SK-N-SH treated with all-trans-retinoic acid at 6 μM for 48 hours (cell line): ENCODE measurements at regions not wholly inside any gene's neighbourhood (a gene's known extent, or its start where the extent isn't known, plus 50 kb on each side); places are given as distances from the start of the nearest gene placed in this dataset.
"Not testable (repeated sequence)": the region's sequence is repeated elsewhere in the genome, so short reads cannot be mapped to it uniquely, and the experiment has no call there.

Experiments
- ATAC-seq: fragments of 200-7000 bp; cut with Tn5 transposase; 3 replicates; pipeline ENCODE4 v1.9.1; 2020; ENCODE audit warnings: mild to moderate bottlenecking, moderate library complexity
- ARNTL ChIP-seq: fragments of 450-650 bp; formaldehyde crosslinking; IDR thresholded peaks from 2 replicates; pipeline ENCODE4 v1.5.0; 2020; ENCODE audit warnings: low read depth, mild to moderate bottlenecking, moderate library complexity, borderline replicate concordance
- BACH2 ChIP-seq: fragments of 250-450 bp; sonication (Bioruptor Pico); IDR thresholded peaks from 2 replicates; pipeline ENCODE4 v1.9.0; 2021; ENCODE audit warnings: mild to moderate bottlenecking, borderline replicate concordance
- CREB5 ChIP-seq: fragments of 250-450 bp; sonication (Bioruptor Pico); IDR thresholded peaks from 2 replicates; pipeline ENCODE4 v1.5.1; 2020; ENCODE audit warnings: low read depth, mild to moderate bottlenecking, moderate library complexity
- ESRRG ChIP-seq: fragments of 250-450 bp; sonication (Bioruptor Pico); IDR thresholded peaks from 2 replicates; pipeline ENCODE4 v1.6.1; 2021; ENCODE audit warnings: mild to moderate bottlenecking
- GLIS3 ChIP-seq: fragments of 250-450 bp; sonication (Bioruptor Pico); IDR thresholded peaks from 2 replicates; pipeline ENCODE4 v1.5.0; 2020; ENCODE audit warnings: mild to moderate bottlenecking, moderate library complexity
- OSR1 ChIP-seq: fragments of 250-450 bp; sonication (Bioruptor Pico); IDR thresholded peaks from 2 replicates; pipeline ENCODE4 v1.8.0; 2022; ENCODE audit warnings: moderate library complexity, mild to moderate bottlenecking, inconsistent platforms
- PATZ1 ChIP-seq: fragments of 250-450 bp; sonication (Bioruptor Pico); IDR thresholded peaks from 2 replicates; pipeline ENCODE4 v1.8.0; 2020; ENCODE audit warnings: mild to moderate bottlenecking, moderate library complexity, borderline replicate concordance
- PPARA ChIP-seq: fragments of 250-450 bp; sonication (Bioruptor Pico); IDR thresholded peaks from 2 replicates; pipeline ENCODE4 v1.5.0; 2020; ENCODE audit warnings: mild to moderate bottlenecking, borderline replicate concordance
- RARB ChIP-seq: fragments of 250-450 bp; sonication (Bioruptor Pico); IDR thresholded peaks from 2 replicates; pipeline ENCODE4 v1.8.0; 2021; ENCODE audit warnings: mild to moderate bottlenecking, moderate library complexity
- SNAI2 ChIP-seq: fragments of 250-450 bp; sonication (Bioruptor Pico); IDR thresholded peaks from 2 replicates; pipeline ENCODE4 v1.5.0; 2020; ENCODE audit warnings: mild to moderate bottlenecking, moderate library complexity
- TCF4 ChIP-seq: fragments of 250-450 bp; sonication (Bioruptor Pico); IDR thresholded peaks from 2 replicates; pipeline ENCODE4 v1.8.0; 2021; ENCODE audit warnings: mild to moderate bottlenecking, moderate library complexity, borderline replicate concordance
- TOX ChIP-seq: fragments of 250-450 bp; sonication (Bioruptor Pico); IDR thresholded peaks from 2 replicates; pipeline ENCODE4 v1.8.0; 2021; ENCODE audit warnings: mild to moderate bottlenecking, moderate library complexity, borderline replicate concordance
- ZC3H10 ChIP-seq: fragments of 250-450 bp; sonication (Bioruptor Pico); IDR thresholded peaks from 2 replicates; pipeline ENCODE4 v1.5.1; 2021; ENCODE audit warnings: mild to moderate bottlenecking, moderate library complexity
- ZFP3 ChIP-seq: fragments of 250-450 bp; sonication (Bioruptor Pico); IDR thresholded peaks from 2 replicates; pipeline ENCODE4 v1.5.0; 2020; ENCODE audit warnings: mild to moderate bottlenecking, moderate library complexity
- ZFP30 ChIP-seq: fragments of 450-650 bp; formaldehyde crosslinking; IDR thresholded peaks from 2 replicates; pipeline ENCODE4 v1.5.0; 2022; ENCODE audit warnings: mild to moderate bottlenecking, moderate library complexity
- ZNF565 ChIP-seq: fragments of 450-650 bp; formaldehyde crosslinking; conservative IDR thresholded peaks from 2 replicates; pipeline ENCODE4 v1.5.0; 2020; ENCODE audit warnings: low read depth, mild to moderate bottlenecking, moderate library complexity
- ZNF70 ChIP-seq: fragments of 450-650 bp; formaldehyde crosslinking; IDR thresholded peaks from 2 replicates; pipeline ENCODE4 v1.5.0; 2020; ENCODE audit warnings: mild to moderate bottlenecking, moderate library complexity
- ZNF8 ChIP-seq: fragments of 450-650 bp; formaldehyde crosslinking; IDR thresholded peaks from 2 replicates; pipeline ENCODE4 v1.5.0; 2020; ENCODE audit warnings: mild to moderate bottlenecking, moderate library complexity
- TF ChIP-seq, protein P1 (sequence below): fragments of 250-450 bp; sonication (Bioruptor Pico); IDR thresholded peaks from 2 replicates; pipeline ENCODE4 v1.5.0; 2020; ENCODE audit warnings: mild to moderate bottlenecking, moderate library complexity
- TF ChIP-seq, protein P2 (sequence below): fragments of 250-450 bp; sonication (Bioruptor Pico); IDR thresholded peaks from 2 replicates; pipeline ENCODE4 v1.5.1; 2021; ENCODE audit warnings: mild to moderate bottlenecking, moderate library complexity
- TF ChIP-seq, protein P3 (sequence below): fragments of 250-450 bp; sonication (Bioruptor Pico); IDR thresholded peaks from 2 replicates; pipeline ENCODE4 v1.8.0; 2021; ENCODE audit warnings: low read depth, mild to moderate bottlenecking, moderate library complexity, borderline replicate concordance

- peak; percentile 72 for ATAC-seq
- no peak for TF ChIP-seq ZNF565 (CRISPR knock-in tag)
- TF ChIP-seq, protein P1, sequence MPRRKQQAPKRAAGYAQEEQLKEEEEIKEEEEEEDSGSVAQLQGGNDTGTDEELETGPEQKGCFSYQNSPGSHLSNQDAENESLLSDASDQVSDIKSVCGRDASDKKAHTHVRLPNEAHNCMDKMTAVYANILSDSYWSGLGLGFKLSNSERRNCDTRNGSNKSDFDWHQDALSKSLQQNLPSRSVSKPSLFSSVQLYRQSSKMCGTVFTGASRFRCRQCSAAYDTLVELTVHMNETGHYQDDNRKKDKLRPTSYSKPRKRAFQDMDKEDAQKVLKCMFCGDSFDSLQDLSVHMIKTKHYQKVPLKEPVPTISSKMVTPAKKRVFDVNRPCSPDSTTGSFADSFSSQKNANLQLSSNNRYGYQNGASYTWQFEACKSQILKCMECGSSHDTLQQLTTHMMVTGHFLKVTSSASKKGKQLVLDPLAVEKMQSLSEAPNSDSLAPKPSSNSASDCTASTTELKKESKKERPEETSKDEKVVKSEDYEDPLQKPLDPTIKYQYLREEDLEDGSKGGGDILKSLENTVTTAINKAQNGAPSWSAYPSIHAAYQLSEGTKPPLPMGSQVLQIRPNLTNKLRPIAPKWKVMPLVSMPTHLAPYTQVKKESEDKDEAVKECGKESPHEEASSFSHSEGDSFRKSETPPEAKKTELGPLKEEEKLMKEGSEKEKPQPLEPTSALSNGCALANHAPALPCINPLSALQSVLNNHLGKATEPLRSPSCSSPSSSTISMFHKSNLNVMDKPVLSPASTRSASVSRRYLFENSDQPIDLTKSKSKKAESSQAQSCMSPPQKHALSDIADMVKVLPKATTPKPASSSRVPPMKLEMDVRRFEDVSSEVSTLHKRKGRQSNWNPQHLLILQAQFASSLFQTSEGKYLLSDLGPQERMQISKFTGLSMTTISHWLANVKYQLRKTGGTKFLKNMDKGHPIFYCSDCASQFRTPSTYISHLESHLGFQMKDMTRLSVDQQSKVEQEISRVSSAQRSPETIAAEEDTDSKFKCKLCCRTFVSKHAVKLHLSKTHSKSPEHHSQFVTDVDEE (CRISPR knock-in tag), result peak; percentile 66
- TF ChIP-seq, all 23 proteins: peak for 1
Measured at GRCh38 chr5:92308679-92309078, 925.6 kb upstream of the ARRDC3 start.

- not testable (repeated sequence) for ATAC-seq
Measured at GRCh38 chr5:92302356-92302755, 919.2 kb upstream of the ARRDC3 start.

DNA sequence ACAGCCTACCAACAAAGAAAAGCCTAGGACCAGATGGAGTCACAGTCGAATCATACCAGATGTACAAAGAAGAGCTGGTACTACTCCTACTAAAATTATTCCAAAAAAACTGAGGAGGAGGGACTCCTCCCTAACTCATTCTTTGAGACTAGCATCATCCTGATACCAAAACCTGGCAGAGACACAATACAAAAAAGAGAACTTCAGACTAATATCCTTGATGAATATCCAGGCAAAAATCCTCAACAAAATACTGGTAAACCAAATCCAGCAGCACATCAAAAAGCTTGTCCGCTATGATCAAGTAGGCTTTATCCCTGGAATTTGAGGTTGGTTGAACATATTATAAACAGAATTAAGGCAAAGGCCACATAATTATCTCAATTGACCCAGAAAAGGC is 900.4 kb upstream of the ARRDC3 start:
- ATAC-seq, result no peak
- TF ChIP-seq ESRRG (CRISPR knock-in tag), result no peak
- TF ChIP-seq ZC3H10, result no peak
- TF ChIP-seq, protein P1 (CRISPR knock-in tag), result no peak
- no peak for TF ChIP-seq ZFP30 (CRISPR knock-in tag)
- TF ChIP-seq RARB (CRISPR knock-in tag), result no peak
- TF ChIP-seq TCF4 (CRISPR knock-in tag), result no peak
- no peak for TF ChIP-seq ZFP3 (CRISPR knock-in tag)
- TF ChIP-seq TOX (CRISPR knock-in tag), result no peak
- no peak for TF ChIP-seq BACH2 (CRISPR knock-in tag)

DNA sequence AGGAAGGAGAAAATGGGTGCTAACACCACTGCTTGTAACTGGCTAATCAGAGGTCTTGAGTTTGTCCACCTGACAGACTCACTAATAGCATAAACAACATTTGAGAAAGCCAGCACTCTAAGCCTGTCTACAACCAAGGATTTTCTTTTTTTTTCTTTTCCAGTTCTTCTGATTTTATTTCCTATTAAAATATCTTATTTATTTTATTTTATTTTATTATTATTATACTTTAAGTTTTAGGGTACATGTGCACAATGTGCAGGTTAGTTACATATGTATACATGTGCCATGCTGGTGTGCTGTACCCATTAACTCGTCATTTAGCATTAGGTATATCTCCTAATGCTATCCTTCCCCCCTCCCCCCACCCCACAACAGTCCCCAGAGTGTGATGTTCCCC is 888.6 kb upstream of the ARRDC3 start:
- not testable (repeated sequence) for ATAC-seq

DNA sequence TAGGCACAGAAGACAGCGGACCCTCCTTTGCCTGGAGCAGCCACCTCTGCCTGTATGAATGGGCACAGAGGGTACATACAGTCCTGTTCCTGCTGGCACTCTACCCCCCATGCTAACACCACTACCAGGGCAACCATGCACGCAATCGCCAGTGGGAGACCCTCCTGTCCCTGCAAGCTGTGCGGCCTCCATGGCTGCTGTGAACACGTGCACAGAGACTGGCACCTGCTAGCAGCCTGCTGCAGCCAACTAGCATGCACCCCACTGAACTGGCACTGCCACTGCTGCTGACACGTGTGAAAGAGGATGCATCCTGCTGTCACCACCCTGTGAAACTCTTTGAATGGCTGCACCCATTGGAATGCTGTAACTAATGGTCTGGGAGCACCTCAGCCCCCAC is 885.2 kb upstream of the ARRDC3 start:
- no peak for ATAC-seq
- TF ChIP-seq ZC3H10 (no peak), BACH2 (CRISPR knock-in tag) (no peak), ZFP3 (CRISPR knock-in tag) (no peak), CREB5 (no peak), ZNF8 (no peak), ZFP30 (CRISPR knock-in tag) (no peak), ARNTL (CRISPR knock-in tag) (no peak), PATZ1 (CRISPR knock-in tag) (no peak), PPARA (CRISPR knock-in tag) (no peak)

DNA sequence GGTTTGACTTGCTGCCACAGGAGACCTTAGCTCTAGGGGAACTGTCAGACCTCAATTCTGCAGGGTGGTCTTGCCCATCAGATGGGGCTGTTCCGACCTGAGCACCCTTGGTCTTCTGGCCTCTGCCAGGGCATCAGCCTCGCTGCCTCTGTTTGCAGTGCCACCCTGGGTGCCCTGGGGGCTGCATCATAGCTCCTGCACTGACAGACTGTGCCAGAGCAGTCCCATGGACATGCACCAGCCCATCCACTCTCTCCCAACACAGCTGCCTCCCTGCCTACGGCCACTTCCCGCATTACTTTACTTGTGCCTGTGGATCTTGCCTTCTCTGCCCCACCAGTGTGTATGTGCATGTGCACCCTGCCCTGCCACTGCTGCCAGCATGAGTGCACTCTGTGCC is 884.7 kb upstream of the ARRDC3 start:
- ATAC-seq, result no peak
- TF ChIP-seq SNAI2 (CRISPR knock-in tag) (no peak), ZNF565 (CRISPR knock-in tag) (no peak), GLIS3 (CRISPR knock-in tag) (no peak), TCF4 (CRISPR knock-in tag) (no peak), ARNTL (CRISPR knock-in tag) (no peak), OSR1 (CRISPR knock-in tag) (no peak), ZNF70 (CRISPR knock-in tag) (no peak), ZNF8 (no peak), ZFP3 (CRISPR knock-in tag) (no peak)
- TF ChIP-seq, protein P2, sequence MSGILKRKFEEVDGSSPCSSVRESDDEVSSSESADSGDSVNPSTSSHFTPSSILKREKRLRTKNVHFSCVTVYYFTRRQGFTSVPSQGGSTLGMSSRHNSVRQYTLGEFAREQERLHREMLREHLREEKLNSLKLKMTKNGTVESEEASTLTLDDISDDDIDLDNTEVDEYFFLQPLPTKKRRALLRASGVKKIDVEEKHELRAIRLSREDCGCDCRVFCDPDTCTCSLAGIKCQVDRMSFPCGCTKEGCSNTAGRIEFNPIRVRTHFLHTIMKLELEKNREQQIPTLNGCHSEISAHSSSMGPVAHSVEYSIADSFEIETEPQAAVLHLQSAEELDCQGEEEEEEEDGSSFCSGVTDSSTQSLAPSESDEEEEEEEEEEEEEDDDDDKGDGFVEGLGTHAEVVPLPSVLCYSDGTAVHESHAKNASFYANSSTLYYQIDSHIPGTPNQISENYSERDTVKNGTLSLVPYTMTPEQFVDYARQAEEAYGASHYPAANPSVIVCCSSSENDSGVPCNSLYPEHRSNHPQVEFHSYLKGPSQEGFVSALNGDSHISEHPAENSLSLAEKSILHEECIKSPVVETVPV (CRISPR knock-in tag), result no peak
- TF ChIP-seq, protein P3, sequence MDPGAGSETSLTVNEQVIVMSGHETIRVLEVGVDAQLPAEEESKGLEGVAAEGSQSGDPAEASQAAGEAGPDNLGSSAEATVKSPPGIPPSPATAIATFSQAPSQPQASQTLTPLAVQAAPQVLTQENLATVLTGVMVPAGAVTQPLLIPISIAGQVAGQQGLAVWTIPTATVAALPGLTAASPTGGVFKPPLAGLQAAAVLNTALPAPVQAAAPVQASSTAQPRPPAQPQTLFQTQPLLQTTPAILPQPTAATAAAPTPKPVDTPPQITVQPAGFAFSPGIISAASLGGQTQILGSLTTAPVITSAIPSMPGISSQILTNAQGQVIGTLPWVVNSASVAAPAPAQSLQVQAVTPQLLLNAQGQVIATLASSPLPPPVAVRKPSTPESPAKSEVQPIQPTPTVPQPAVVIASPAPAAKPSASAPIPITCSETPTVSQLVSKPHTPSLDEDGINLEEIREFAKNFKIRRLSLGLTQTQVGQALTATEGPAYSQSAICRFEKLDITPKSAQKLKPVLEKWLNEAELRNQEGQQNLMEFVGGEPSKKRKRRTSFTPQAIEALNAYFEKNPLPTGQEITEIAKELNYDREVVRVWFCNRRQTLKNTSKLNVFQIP, result no peak
